GM23338 (cell line): ENCODE measurements at regions not wholly inside any gene's neighbourhood (a gene's known extent, or its start where the extent isn't known, plus 50 kb on each side); places are given as distances from the start of the nearest gene placed in this dataset.

Experiments
- EZH2 ChIP-seq: fragments of 200-600 bp; sonication (generic); IDR thresholded peaks from one replicate; pipeline ENCODE4 v1.8.0; 2017; ENCODE audit warnings: antibody characterized with exemption, mild to moderate bottlenecking, low read depth; ENCODE audit not compliant: unreplicated experiment
- NANOG ChIP-seq: IDR thresholded peaks from 2 replicates; pipeline ENCODE4 v1.6.1; 2016; ENCODE audit warnings: antibody characterized with exemption, borderline replicate concordance
- POLR2AphosphoS5 ChIP-seq: IDR thresholded peaks from 2 replicates; pipeline ENCODE4 v1.6.1; 2016; ENCODE audit warnings: antibody characterized with exemption, low read depth
- TF ChIP-seq, protein P1 (sequence below), 2 experiments: fragments of 200-600 bp in 1 of 2; sonication (generic) in 1 of 2; conservative IDR thresholded peaks; 2 replicates each; pipeline versions ENCODE4 v1.5.1 to v1.6.1; 2016 to 2017; ENCODE audit warnings: antibody characterized with exemption in 2 of 2, low read depth in 2 of 2, mild to moderate bottlenecking in 2 of 2, moderate library complexity in 1 of 2
- TF ChIP-seq, protein P2 (sequence below): IDR thresholded peaks from one replicate; pipeline ENCODE4 v1.6.1; 2018; ENCODE audit warnings: antibody characterized with exemption; ENCODE audit not compliant: unreplicated experiment

DNA sequence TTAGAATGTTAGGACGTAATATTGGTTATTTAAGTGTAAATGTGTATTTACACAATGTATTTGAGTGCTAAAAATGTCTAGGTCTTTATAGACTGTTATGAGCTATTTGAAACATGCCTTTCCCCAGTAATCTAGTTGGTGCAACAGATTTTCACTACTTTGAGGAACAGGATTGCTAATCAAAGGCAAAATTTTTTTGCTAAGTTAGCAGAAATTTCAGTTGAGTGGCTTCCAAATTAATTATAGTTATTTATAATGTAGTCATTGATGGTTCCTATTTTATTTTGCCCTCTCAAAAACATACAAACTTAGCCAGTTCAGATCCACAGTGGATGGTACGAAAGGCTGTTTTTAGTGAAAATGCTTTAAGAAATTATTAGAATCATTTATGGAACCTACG is 78.7 kb upstream of the LYZL2 start:
- no peak for TF ChIP-seq POLR2AphosphoS5
- TF ChIP-seq EZH2, result no peak
- TF ChIP-seq, protein P1, sequence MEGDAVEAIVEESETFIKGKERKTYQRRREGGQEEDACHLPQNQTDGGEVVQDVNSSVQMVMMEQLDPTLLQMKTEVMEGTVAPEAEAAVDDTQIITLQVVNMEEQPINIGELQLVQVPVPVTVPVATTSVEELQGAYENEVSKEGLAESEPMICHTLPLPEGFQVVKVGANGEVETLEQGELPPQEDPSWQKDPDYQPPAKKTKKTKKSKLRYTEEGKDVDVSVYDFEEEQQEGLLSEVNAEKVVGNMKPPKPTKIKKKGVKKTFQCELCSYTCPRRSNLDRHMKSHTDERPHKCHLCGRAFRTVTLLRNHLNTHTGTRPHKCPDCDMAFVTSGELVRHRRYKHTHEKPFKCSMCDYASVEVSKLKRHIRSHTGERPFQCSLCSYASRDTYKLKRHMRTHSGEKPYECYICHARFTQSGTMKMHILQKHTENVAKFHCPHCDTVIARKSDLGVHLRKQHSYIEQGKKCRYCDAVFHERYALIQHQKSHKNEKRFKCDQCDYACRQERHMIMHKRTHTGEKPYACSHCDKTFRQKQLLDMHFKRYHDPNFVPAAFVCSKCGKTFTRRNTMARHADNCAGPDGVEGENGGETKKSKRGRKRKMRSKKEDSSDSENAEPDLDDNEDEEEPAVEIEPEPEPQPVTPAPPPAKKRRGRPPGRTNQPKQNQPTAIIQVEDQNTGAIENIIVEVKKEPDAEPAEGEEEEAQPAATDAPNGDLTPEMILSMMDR (conservative IDR thresholded peaks at IDR 0.05; ENCODE audit: low read depth in 2 of 2), result no peak
- TF ChIP-seq, protein P2, sequence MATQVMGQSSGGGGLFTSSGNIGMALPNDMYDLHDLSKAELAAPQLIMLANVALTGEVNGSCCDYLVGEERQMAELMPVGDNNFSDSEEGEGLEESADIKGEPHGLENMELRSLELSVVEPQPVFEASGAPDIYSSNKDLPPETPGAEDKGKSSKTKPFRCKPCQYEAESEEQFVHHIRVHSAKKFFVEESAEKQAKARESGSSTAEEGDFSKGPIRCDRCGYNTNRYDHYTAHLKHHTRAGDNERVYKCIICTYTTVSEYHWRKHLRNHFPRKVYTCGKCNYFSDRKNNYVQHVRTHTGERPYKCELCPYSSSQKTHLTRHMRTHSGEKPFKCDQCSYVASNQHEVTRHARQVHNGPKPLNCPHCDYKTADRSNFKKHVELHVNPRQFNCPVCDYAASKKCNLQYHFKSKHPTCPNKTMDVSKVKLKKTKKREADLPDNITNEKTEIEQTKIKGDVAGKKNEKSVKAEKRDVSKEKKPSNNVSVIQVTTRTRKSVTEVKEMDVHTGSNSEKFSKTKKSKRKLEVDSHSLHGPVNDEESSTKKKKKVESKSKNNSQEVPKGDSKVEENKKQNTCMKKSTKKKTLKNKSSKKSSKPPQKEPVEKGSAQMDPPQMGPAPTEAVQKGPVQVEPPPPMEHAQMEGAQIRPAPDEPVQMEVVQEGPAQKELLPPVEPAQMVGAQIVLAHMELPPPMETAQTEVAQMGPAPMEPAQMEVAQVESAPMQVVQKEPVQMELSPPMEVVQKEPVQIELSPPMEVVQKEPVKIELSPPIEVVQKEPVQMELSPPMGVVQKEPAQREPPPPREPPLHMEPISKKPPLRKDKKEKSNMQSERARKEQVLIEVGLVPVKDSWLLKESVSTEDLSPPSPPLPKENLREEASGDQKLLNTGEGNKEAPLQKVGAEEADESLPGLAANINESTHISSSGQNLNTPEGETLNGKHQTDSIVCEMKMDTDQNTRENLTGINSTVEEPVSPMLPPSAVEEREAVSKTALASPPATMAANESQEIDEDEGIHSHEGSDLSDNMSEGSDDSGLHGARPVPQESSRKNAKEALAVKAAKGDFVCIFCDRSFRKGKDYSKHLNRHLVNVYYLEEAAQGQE, result no peak
- no peak for TF ChIP-seq NANOG
